K562 (cell line): ENCODE measurements at regions not wholly inside any gene's neighbourhood (a gene's known extent, or its start where the extent isn't known, plus 50 kb on each side); places are given as distances from the start of the nearest gene placed in this dataset.
"Not testable (repeated sequence)": the region's sequence is repeated elsewhere in the genome, so short reads cannot be mapped to it uniquely, and the experiment has no call there.

Experiments
- ATAC-seq: fragments of 200-7000 bp; cut with Tn5 transposase; 3 replicates; pipeline ENCODE4 v1.9.1; 2020; ENCODE audit warnings: moderate library complexity
- BruUV-seq: library from RNA; stranded (reverse); fragments of 400-500 nt; replicated peaks from 2 replicates; lab custom pipeline; 2021; lab: Mats Ljungman, UMichigan
- CTCF ChIA-PET: fragments of 300-600 bp; formaldehyde crosslinking; extraction: SDS; loops from one replicate; lab custom pipeline; 2021; ENCODE audit warnings: low intra/inter-chr PET ratio; lab: Yijun Ruan, JAX
- POLR2A ChIA-PET: fragments of 300-600, 350-650 bp; sonication (Branson Sonifier 250); formaldehyde crosslinking; extraction: SDS; loops from one replicate; lab custom pipeline; 2021; ENCODE audit warnings: antibody characterized with exemption, inconsistent platforms; lab: Yijun Ruan, JAX
- DNase-seq, 4 experiments: peaks; one replicate each; pipeline versions ENCODE4 v3.0.0 to v3.0.0-alpha.2; 2011 to 2018; ENCODE audit warnings: low spot score in 3 of 4, mixed read lengths in 3 of 4; ENCODE audit errors: extremely low read depth in 1 of 4
- FAIRE-seq: peaks from 2 replicates; lab custom pipeline; 2011; peaks lifted over from hg19 to GRCh38; lab: Jason Lieb, UNC
- H2AFZ ChIP-seq: 2 replicates; pipeline ENCODE4 v1.6.0; 2011; ENCODE audit warnings: low read depth, low read length, control low read depth, inconsistent platforms
- H3K27ac ChIP-seq: fragments of 200-600 bp; 3 replicates; pipeline ENCODE4 v1.8.0; 2011; ENCODE audit warnings: low read depth, mild to moderate bottlenecking, control low read depth, inconsistent platforms, low read length, moderate library complexity, mixed read lengths; ENCODE audit errors: extremely low read depth
- H3K27me3 ChIP-seq, 2 experiments: fragments of 300-600 bp in 1 of 2; 2 replicates in 1 of 2; 3 replicates in 1 of 2; pipeline versions ENCODE4 v1.6.0 to v1.8.0; 2011; ENCODE audit warnings: inconsistent platforms in 2 of 2, low read length in 2 of 2, mild to moderate bottlenecking in 1 of 2, mixed read lengths in 1 of 2, moderate library complexity in 1 of 2; ENCODE audit not compliant: control insufficient read depth in 2 of 2, insufficient read depth in 2 of 2
- H3K36me3 ChIP-seq: fragments of 300-600 bp; 3 replicates; pipeline ENCODE4 v1.8.0; 2011; ENCODE audit warnings: mild to moderate bottlenecking, low read length, inconsistent platforms; ENCODE audit not compliant: control insufficient read depth, insufficient read depth
- H3K4me1 ChIP-seq, 2 experiments: fragments of 200-600 bp in 1 of 2; replicated peaks in 1 of 2; 2 replicates in 1 of 2; 3 replicates in 1 of 2; pipeline versions ENCODE4 v1.5.1 to v1.8.0; 2011; ENCODE audit warnings: inconsistent platforms in 2 of 2, low read length in 2 of 2, mild to moderate bottlenecking in 1 of 2, mixed read lengths in 1 of 2, moderate library complexity in 1 of 2; ENCODE audit not compliant: control insufficient read depth in 2 of 2, insufficient read depth in 2 of 2
- H3K4me2 ChIP-seq: 2 replicates; pipeline ENCODE4 v1.6.1; 2011; ENCODE audit warnings: low read length, control low read depth, inconsistent platforms, mixed read lengths; ENCODE audit not compliant: insufficient read depth
- H3K4me3 ChIP-seq: fragments of 200-600 bp; sonication (generic), shearing (Covaris generic); 2 replicates; pipeline ENCODE4 v1.5.1; 2016; ENCODE audit warnings: control low read depth, inconsistent platforms
- H3K79me2 ChIP-seq: fragments of 200-600 bp; 3 replicates; pipeline ENCODE4 v1.8.0; 2011; ENCODE audit warnings: low read length, inconsistent platforms; ENCODE audit not compliant: control insufficient read depth, insufficient read depth
- H3K9ac ChIP-seq, 2 experiments: 2 replicates each; pipeline versions ENCODE4 v1.6.0 to v1.6.1; 2011; ENCODE audit warnings: low read depth in 2 of 2, low read length in 2 of 2, control low read depth in 1 of 2, inconsistent platforms in 1 of 2, mild to moderate bottlenecking in 1 of 2, mixed read lengths in 1 of 2; ENCODE audit not compliant: insufficient read depth in 1 of 2
- H3K9me1 ChIP-seq: one replicate; pipeline ENCODE4 v1.6.0; 2011; ENCODE audit warnings: inconsistent platforms, mild to moderate bottlenecking, low read length, moderate library complexity; ENCODE audit not compliant: control insufficient read depth, insufficient read depth
- H3K9me3 ChIP-seq: replicated peaks from 2 replicates; pipeline ENCODE4 v1.5.1; 2011; ENCODE audit warnings: low read depth, low read length, inconsistent platforms; ENCODE audit not compliant: control insufficient read depth, insufficient read depth
- H4K20me1 ChIP-seq: replicated peaks from 2 replicates; pipeline ENCODE4 v1.6.1; 2011; ENCODE audit warnings: low read length, inconsistent platforms, mixed read lengths; ENCODE audit not compliant: control insufficient read depth, insufficient read depth
- CHD1 ChIP-seq: fragments of 200-600 bp; sonication (generic); IDR thresholded peaks from one replicate; pipeline ENCODE4 v1.6.1; 2012; ENCODE audit warnings: mild to moderate bottlenecking, moderate library complexity, low read length, inconsistent platforms
- FUS ChIP-seq: fragments of 200-400 bp; formaldehyde crosslinking; optimal IDR thresholded peaks from 2 replicates; pipeline ENCODE3; 2017; ENCODE audit warnings: low read depth, low read length
- MBD2 ChIP-seq: sonication (generic); IDR thresholded peaks from 2 replicates; pipeline ENCODE4 v1.6.1; 2016; ENCODE audit warnings: low read depth, borderline replicate concordance
- MEF2D ChIP-seq: conservative IDR thresholded peaks from 2 replicates; pipeline ENCODE4 v1.6.1; 2016; ENCODE audit warnings: low read depth, missing genetic modification characterization, missing compliant biosample characterization
- RB1 ChIP-seq: fragments of 450-650 bp; IDR thresholded peaks from 2 replicates; pipeline ENCODE4 v1.6.1; 2017; ENCODE audit warnings: low read depth, mild to moderate bottlenecking
- RBFOX2 ChIP-seq: fragments of 200-400 bp; formaldehyde crosslinking; IDR thresholded peaks from 2 replicates; pipeline ENCODE4 v1.6.1; 2017; ENCODE audit warnings: low read depth, mild to moderate bottlenecking, low read length, moderate library complexity
- SNRNP70 ChIP-seq: fragments of 200-400 bp; formaldehyde crosslinking; optimal IDR thresholded peaks from 2 replicates; pipeline ENCODE3; 2017; ENCODE audit warnings: low read depth, low read length
- ZNF24 ChIP-seq: fragments of 450-650 bp; IDR thresholded peaks from 2 replicates; pipeline ENCODE4 v1.6.1; 2016
- WGBS: fragments of 100-300 bp; shearing (Covaris generic); methylation state at CpG from one replicate; pipeline ENCODE4 v1.1.6; 2016; ENCODE audit warnings: low coverage, mixed read lengths; ENCODE audit not compliant: insufficient coverage; ENCODE audit errors: missing lambda C conversion rate; 5-methylcytosine and 5-hydroxymethylcytosine counted together
- in situ Hi-C: fragments of 300-500 bp; cut with MboI; formaldehyde crosslinking; loops from 4 replicates; pipeline ENCODE4 v1.15.0; 2018; ENCODE audit warnings: inconsistent platforms, mixed read lengths
- intact Hi-C: fragments of 100-400 bp; cut with micrococcal nuclease; formaldehyde crosslinking; loops from 2 replicates; pipeline ENCODE4 v1.14.2; 2022
- TF ChIP-seq, protein P1 (sequence below), 2 experiments: IDR thresholded peaks; 2 replicates each; pipeline ENCODE4 v1.6.1; 2012; ENCODE audit warnings: improper control_type of control experiment in 2 of 2, low read depth in 2 of 2, low read length in 2 of 2, borderline replicate concordance in 1 of 2

DNA sequence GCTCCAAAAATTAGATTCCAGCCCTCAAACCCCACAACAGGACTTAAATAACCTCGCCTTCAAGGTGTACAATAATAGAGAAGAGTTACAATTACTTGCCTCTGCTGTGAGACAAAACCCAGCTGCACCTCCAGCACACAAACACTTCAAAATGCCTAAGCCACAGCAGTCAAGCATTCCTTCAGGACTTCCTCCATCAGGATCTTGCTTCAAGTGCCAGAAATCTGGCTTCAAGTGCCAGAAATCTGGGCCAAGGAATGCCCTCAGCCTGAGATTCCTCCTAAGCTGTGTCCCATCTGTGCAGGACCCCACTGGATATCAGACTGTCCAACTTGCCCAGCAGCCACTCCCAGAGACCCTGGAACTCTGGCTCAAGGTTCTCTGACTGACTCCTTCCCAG lies 1088.3 kb downstream of the SORCS3 start (continued):
- no peak for TF ChIP-seq ZNF24
- no peak for TF ChIP-seq SNRNP70
- no peak for TF ChIP-seq FUS
- no peak for TF ChIP-seq RBFOX2
- no peak for TF ChIP-seq MEF2D (tag)
- no peak for TF ChIP-seq CHD1
- TF ChIP-seq, protein P1, sequence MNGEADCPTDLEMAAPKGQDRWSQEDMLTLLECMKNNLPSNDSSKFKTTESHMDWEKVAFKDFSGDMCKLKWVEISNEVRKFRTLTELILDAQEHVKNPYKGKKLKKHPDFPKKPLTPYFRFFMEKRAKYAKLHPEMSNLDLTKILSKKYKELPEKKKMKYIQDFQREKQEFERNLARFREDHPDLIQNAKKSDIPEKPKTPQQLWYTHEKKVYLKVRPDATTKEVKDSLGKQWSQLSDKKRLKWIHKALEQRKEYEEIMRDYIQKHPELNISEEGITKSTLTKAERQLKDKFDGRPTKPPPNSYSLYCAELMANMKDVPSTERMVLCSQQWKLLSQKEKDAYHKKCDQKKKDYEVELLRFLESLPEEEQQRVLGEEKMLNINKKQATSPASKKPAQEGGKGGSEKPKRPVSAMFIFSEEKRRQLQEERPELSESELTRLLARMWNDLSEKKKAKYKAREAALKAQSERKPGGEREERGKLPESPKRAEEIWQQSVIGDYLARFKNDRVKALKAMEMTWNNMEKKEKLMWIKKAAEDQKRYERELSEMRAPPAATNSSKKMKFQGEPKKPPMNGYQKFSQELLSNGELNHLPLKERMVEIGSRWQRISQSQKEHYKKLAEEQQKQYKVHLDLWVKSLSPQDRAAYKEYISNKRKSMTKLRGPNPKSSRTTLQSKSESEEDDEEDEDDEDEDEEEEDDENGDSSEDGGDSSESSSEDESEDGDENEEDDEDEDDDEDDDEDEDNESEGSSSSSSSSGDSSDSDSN (IDR thresholded peaks at IDR 0.05; ENCODE audit: borderline replicate concordance in 1 of 2, low read depth in 2 of 2, low read length in 2 of 2) = no peak
- TF ChIP-seq MBD2 = no peak
- no peak for TF ChIP-seq RB1

DNA sequence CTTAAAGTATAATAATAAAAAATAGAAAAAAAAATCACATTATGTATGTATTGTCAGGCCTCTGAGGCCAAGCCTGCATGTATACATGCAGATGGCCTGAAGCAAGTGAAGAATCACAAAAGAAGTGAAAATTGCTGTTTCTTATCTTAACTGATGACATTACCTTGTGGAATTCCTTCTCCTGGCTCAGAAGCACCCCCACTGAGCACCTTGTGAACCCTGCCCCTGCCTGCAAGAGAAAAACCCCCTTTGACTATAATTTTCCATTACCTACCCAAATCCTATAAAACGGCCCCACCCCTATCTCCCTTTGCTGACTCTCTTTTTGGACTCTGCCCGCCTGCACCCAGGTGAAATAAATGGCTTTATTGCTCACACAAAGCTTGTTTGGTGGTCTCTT lies 1086.5 kb downstream of the SORCS3 start:
- intact Hi-C loops, H4K20me1 ChIP-seq, POLR2A ChIA-PET, BruUV-seq, H3K9ac ChIP-seq, in situ Hi-C loops, H3K9me1 ChIP-seq, H3K27me3 ChIP-seq, H3K27ac ChIP-seq, ATAC-seq, DNase-seq, H3K36me3 ChIP-seq, CTCF ChIA-PET, FAIRE-seq, H3K4me1 ChIP-seq, H3K79me2 ChIP-seq, H2AFZ ChIP-seq, H3K4me2 ChIP-seq, H3K4me3 ChIP-seq, H3K9me3 ChIP-seq: not testable (repeated sequence)
- 0% methylated on average over 2 of the region's 2 CpGs for WGBS
